ENCODE measurements at regions not wholly inside any gene's neighbourhood (a gene's known extent, or its start where the extent isn't known, plus 50 kb on each side); places are given as distances from the start of the nearest gene placed in this dataset.
A peak's percentile ranks its signal among the peaks of the same experiment; 100 is the strongest.

DNA sequence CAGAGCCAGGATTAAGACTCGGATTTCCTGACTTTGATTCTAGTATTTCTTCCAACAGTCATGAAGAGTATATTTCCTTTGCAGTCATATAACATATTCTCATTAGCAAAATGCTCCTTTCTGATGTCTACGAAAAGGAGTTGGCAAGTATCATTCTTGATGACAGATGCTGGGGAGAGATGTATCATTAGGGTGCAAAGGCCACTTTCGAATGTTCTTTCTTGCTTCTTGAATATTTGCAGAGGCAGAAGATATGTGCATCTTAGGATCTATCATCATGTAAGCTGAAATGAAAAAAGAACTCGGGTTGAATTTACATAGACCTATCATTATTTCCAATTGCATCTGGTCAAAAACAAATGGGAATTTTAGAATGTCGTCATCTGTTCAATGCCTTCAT is 294.4 kb downstream of the BAMBI start:
- DNase-seq (no peak), ATAC-seq (no peak)
- intact Hi-C loops (cut with micrococcal nuclease) = no loop called here

DNA sequence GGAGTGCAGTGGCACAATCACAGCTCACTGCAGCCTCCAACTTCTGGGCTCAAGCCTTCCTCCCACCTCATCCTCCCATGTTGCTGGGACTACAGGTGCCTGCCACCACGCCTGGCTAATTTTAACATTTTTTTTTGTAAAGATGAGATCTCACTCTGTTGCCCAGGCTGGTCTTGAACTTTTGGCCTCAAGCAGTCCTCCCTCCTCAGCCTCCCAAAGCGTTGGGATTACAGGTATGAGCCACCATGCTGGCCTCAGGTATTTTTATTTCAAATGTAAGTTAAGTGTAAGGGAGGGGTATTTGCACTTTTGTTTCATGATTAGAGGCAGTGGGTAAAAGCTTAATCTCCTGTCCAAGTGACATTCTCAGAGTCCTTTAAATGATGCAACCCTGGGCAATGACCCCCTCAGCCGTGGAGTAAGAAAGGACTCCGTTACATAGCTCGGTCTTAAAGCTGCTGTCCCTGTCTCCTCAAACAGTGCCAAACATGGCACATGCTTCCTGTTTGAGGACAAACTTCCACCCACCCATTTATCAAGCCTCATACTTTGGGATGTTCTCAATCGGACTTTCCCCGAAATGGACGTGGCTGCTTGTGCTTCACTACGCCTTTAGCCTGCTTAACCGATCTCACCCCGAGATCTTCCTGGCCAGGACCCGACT is 296.1 kb downstream of the BAMBI start:
- DNase-seq (no peak), ATAC-seq (no peak)
- intact Hi-C loops (cut with micrococcal nuclease) = no loop called here

DNA sequence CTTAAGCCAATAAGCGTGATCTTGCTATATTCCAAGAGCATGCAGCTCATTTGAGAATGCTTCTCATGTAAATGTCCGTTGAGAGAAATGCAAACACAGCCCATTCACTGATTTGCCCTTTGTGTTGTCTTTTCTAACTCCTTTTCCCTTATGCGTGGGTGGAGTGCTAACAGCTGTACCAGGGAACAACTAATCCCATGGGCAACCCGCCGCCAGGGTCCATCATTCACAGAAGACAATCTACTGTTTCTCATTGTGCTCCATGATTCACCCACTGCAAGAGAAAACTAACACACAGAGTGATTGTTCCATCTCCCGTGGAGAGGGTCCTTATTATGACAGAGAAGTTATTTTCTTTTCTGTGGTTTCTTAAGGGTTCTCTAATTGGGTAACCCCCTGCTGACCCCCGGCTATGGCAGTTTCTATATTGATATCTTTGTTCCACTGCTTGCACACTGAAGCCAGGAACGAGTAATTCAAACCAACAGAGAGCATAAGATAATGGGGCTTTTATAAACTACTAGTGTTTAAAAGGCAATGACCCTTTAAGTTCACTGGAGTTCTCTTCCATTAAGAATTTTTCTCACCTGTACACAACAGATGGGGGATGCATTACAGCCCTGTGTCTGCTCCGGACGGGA is 298.7 kb downstream of the BAMBI start:
- ATAC-seq = no peak
- intact Hi-C loops (cut with micrococcal nuclease) = no loop called here
- DNase-seq = no peak

DNA sequence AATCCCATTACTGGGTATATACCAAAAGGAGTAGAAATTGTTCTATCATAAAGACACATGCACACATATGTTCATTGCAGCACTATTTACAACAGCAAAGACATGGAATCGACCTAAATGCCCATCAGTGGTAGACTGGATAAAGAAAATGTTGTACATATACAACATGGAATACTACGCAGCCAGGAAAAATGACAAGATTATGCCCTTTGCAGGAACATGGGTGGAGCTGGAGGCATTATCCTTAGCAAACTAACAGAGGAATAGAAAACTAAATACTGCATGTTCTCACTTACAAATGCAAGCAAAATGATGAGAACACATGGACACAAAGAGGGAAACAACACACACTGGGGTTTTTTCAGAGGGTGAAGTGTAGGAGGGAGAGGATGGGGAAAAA is 300.2 kb downstream of the BAMBI start:
- ATAC-seq (no peak), DNase-seq (no peak)
- intact Hi-C loops (cut with micrococcal nuclease) = no loop called here

DNA sequence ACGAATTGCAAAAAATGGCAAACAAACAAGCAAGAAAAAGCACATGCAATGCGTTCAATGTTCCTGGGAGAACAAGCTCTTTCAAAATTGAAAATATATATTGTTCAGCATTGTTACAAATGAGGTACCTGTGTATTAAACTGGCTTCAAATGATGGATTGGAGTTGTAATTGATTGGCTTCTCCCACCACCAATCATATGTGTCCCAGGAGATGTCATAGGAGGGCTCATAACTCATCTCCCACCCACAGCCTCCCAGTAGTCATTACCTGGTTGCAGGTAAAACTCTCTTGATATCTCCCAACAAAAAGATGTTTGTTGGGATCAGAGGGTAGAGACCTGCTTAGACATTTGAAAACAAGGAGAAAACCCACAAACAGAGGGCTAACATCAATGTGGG is 302.9 kb downstream of the BAMBI start:
- intact Hi-C loops (cut with micrococcal nuclease) = no loop called here

DNA sequence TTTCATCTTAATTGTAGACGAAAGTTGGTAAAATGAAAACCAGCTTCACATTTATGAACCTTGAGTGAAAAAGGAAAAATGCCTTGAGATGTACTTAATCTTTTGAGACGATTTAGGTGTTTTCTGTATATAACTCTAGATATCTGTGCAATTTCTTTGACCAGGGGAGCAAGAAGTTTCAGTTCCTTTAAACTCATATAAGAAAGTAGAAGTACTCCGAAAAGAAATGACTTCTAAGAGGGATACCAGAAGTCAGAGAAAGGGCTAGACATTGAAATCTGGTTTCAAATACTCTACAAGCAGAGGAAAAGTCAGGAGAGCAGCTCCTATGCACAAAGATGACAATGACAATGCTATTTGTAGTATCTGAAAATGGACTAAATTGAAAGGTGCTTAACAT is 303.7 kb downstream of the BAMBI start:
- intact Hi-C loops (cut with micrococcal nuclease) = no loop called here
- ATAC-seq = no peak
- DNase-seq = no peak

More for the DNA sequence above, 302.9 kb downstream of the BAMBI start:
- no peak for DNase-seq
- ATAC-seq = no peak

DNA sequence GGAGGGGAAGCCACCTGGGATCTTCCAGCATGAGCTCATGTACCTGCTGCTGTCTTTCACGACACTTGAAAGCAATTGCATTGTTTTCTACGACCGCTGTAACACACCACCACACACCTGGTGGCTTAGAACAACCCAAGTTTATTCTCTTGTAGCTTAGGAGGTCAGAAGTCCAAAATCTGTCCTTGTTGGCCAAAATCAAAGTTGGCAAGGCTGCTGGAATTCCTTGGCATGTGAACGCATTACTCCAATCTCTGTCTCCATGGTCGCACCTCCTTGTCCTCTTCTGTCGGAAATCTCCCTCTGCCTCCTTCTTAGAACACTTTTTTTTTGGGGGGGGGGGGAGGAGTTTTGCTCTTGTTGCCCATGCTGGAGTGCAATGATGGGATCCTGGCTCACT is 305.7 kb downstream of the BAMBI start:
- DNase-seq (no peak), ATAC-seq (no peak)
- intact Hi-C loops (cut with micrococcal nuclease) = no loop called here

DNA sequence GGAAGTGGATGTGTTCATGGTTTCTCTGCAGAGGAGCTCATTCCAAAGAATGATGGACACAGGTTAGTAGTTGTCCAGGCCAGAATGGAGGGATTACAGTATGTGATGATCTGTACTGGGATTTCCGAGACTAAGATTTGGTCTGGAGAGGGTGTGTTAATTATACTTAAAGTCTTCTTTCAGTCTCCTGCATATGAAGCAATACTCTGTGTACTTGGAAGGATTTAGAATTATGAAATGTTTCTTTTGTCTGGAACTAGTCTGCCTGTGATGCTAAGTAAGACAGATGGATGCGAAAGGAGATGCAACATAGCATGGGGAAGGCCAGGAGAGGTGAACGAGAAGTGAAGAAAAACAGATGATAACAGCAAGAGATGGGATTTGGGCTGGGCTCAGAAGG is 305.1 kb upstream of the LYZL1 start:
- intact Hi-C loops (cut with micrococcal nuclease) = no loop called here
- peak; percentile 5 for ATAC-seq
- no peak for DNase-seq

DNA sequence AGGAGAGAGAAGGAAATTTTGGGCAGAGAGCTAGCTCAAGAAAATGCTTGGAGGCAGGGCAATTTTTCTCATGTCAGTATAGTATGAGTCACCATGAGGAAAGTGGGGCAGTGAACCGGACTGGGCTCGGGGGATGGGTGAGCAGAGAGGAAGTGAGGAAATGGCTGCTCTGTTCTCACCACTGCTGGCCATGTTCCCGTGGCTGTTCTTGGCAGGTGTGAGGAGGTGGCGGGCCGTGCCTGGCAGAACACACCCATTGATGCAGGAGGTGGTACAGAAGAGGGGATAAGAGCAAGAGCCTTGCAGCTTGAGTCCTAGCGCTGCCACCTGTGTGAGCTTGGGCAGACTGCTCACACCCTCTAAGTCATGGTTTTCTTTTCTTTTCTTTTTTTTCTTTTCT is 304.4 kb upstream of the LYZL1 start:
- intact Hi-C loops (cut with micrococcal nuclease) = no loop called here
- ATAC-seq = peak; percentile 98

DNA sequence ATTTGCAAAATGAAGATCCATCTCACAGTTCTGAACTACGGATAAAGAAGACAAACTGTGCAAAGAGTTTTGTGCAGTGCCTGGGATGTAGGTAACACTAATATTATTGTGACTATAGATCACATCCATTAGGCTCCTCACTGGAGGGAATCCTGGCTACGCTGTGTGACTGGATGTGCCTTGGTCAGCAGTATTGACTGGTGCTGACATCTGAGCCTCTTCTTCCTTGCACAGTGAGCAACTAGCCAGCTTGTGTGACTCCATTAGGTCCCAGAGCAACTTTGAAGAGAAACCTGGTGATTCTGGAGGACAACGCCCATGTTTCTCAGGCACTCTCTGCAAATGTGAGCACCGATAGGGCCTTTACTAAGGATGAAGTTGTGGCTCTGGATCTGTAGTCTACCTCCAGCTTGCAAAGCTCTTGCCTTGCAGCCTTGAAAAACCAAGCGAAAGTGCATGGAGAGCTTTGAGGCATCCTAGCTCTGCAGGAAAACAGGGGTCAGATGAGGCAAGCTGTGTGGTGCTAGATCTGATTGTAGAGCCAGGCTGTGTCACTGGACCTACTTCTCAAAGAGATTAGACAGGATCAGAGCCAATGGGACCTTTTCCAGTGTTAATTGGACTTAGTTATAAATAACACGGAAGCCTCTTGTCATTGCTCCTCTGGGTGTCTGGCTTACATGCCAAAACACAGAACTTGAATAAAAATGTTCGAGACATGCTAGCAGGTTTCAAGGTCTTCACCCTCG is 303.6 kb upstream of the LYZL1 start:
- no peak for DNase-seq
- peak; percentile 83 for ATAC-seq
- intact Hi-C loops (cut with micrococcal nuclease) = loop anchor here (5.0 kb wide), 1 partner anchor 308 kb away; the partner anchor contains the start of gene BAMBI

More for the DNA sequence above, 304.4 kb upstream of the LYZL1 start:
- peak; percentile 91 for DNase-seq

DNA sequence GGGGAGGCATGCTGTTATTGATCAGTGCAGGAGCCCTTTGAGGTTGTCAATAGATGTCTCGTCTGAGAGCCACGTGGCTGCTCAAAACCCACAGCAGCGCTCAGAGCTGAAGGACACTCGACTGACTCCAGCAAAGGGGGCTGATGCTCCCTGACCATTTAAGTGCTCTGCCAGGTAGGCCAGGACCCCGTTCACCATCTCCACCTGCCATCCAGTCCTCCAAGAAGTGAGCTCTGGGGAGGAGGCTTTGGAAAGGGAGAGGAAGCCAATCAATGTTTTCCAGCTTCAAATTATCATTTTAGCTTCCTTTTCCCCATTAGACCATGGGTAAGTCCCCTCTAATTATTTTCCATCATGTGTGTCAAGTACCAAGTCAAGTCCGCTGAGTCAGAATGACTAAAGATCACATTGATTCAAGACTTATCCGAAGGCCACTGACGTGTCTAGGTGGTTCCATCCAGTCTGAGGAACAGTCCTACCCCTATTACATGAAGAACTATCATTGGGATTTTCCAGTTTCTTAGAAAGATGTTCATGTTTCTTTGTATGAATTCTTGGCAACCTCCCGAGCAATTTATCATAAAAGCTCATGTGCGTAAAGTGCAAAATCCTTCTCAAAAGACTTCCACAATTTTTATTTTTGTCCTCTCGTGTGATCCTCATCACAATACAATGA is 302.6 kb upstream of the LYZL1 start:
- DNase-seq (no peak), ATAC-seq (no peak)
- intact Hi-C loops (cut with micrococcal nuclease) = loop anchor here (5.0 kb wide), 1 partner anchor 309 kb away; the partner anchor contains the start of gene BAMBI

DNA sequence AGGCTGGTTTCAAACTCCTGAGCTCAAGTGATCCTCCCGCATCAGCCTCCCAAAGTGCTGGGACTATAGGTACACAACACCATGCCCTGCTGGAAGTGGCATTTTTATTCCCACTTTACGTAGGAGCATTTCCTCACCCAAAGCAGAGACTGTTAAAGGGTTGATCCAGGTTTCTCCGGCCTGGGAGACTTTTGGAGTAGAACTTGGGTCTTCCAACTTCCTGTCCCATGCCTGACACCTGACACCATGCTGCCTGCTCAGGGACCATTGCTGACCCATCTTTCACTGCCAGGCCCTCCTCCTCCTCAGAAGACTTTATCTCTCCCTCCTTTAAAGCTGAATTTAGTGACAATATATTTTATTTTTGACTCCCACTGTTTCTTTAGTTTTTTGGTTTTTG is 302.0 kb upstream of the LYZL1 start:
- no peak for DNase-seq
- ATAC-seq = no peak
- intact Hi-C loops (cut with micrococcal nuclease) = loop anchor here (5.0 kb wide), 1 partner anchor 310 kb away; the partner anchor contains the start of gene BAMBI

DNA sequence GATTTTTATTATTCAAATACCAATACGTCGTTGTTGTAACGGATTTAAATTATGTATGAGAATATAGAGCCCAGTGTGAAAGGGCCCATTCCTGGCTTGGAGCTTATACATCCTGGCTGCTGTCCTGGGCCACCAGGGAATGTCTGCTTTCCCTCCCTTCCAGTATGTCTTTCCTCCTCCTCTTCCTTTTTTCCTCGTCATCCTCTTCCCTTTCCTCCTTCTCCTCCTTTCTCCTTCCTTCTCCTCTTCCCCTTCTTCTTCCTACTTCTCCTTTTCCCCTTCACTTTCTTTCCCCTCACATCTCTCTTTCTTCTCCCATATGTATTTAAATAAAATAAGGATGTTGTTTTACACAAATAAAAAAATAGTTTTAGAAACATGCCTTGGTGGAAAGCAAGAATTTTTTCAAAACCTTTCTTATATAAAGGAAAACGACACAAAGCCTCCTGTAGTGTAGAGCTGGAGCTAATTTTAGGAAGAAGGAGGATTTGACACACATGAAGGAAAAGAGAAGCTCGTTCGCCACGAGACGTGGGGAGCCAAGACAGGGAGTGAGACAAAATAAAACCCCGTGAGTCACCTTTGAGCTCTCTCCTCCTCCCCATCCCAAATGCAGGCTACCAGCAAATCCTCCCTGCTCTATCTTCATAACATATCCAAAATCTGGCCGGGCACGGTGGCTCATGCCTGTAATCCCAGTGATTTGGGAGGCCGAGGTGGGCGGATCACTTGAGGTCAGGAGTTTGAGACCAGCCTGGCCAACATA is 301.1 kb upstream of the LYZL1 start:
- ATAC-seq (no peak), DNase-seq (no peak)
- intact Hi-C loops (cut with micrococcal nuclease) = loop anchor here (5.0 kb wide), 1 partner anchor 310 kb away; the partner anchor contains the start of gene BAMBI

DNA sequence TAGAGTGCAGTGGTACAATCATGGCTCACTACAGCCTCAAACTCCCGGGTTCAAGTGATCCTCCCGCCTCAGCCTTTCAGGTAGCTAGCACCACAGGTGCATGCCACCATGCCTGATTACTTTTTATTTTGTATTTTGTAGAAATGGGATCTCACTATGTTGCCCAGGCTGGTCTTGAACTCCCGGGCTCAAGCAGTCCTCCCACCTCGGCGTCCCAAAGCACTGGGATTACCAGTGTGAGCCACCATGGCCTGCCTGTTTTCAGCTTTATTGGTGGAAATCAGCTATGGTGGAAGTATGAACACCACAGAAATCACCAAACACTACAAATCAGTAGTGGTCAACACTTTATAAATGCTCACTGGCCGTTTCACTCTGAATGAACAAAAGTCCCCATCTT is 299.9 kb upstream of the LYZL1 start:
- intact Hi-C loops (cut with micrococcal nuclease) = loop anchor here (5.0 kb wide), 1 partner anchor 312 kb away; the partner anchor contains the start of gene BAMBI
- ATAC-seq = no peak
- DNase-seq = no peak

DNA sequence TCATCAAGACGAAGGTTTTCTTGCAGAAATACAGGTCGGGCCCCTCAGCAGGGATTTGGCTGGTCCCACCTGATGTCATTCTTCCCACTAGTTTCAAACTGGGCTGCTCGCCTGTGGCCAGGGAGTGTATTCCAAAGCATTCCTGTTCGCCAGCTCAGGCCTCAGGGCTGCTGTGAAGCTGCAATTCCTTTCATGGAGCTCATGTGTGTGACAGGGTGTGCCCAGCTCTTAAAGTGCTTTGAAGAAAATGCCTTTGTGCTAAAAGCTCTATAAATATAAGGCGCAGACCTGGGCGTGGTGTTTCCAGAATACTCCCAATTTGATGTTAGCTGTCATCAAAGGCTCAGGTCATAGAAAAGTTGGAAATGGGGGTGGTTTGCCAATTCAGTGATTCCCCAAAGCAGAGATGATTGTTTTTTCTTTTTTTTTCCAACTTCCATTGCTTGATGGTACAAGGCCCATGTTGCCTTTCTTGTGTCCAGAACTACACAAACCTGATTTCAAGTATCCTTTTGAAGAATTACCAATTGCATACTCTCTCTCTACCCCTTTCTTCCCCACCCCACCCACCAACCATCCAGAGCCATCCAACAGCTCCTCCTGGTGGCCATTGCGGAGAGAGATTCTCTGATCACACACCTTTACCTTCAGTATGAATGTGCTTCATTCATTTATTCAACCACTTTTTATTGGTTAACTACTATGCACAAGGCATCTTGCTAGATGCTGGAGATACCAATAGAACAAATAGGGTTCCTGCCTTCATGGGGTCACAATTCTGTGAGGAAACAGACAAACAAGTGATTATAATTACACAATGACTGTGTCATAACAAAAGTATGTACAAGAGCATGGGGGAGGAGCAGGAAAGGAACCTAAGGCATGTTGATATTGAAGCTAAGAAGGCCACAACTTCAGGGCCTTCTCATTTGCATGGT is 297.3 kb upstream of the LYZL1 start:
- intact Hi-C loops (cut with micrococcal nuclease) = loop anchor here (5.0 kb wide), 1 partner anchor 329 kb away; no protein-coding TSS in a partner anchor
- peak; percentile 47 for DNase-seq

DNA sequence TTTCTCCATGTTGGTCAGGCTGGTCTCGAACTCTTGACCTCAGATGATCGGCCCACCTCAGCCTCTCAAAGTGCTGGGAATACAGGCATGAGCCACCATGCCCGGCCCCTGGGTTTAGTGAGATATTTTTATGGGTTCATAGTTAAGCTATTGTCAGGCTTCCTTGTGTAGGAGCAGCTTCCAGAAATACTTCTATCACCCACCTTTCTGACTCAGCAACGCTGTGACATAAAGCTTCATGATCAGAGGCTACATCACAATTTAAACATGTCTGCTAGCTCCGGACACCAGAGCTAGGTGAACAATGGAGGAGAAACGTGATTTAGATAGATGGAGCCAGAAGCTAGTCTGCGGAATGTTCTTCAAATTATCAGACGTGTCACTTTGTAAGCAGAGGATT is 295.8 kb upstream of the LYZL1 start:
- no peak for ATAC-seq
- no peak for DNase-seq
- intact Hi-C loops (cut with micrococcal nuclease) = loop anchor here (5.0 kb wide), 1 partner anchor 331 kb away; no protein-coding TSS in a partner anchor

More for the DNA sequence above, 297.3 kb upstream of the LYZL1 start:
- ATAC-seq = peak; percentile 93

DNA sequence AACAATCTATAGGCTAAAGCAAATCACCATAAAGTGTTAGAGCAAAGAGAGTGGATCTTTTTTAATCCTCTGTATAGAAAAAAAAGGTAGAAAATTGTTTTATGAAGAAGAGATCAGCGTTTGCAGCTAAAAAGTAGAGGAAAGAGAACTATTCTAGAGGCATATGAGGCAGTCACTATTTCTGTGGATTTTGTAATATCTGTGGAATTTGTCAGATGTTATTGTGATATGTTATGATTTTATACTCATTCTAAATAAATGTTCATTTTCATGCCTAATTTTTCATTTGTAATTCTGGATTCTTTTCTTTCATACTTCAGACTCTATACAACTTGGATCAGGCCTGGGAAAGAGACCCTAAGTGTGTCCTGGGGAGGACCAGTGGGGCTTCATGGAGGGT is 295.0 kb upstream of the LYZL1 start:
- intact Hi-C loops (cut with micrococcal nuclease) = loop anchor here (5.0 kb wide), 1 partner anchor 332 kb away; no protein-coding TSS in a partner anchor
- ATAC-seq (no peak), DNase-seq (no peak)
